HCT116 (cell line): ENCODE measurements at regions not wholly inside any gene's neighbourhood (a gene's known extent, or its start where the extent isn't known, plus 50 kb on each side); places are given as distances from the start of the nearest gene placed in this dataset.

Experiments used
- ATAC-seq: fragments of 200-7000 bp; cut with Tn5 transposase; 2 replicates; pipeline ENCODE4 v1.9.1; 2020; ENCODE audit warnings: mild to moderate bottlenecking, moderate library complexity
- BruUV-seq: library from RNA; stranded (reverse); fragments of 400-500 nt; replicated peaks from 2 replicates; lab custom pipeline; 2021; lab: Mats Ljungman, UMichigan
- CTCF ChIA-PET: fragments of 300-600 bp; sonication (Branson Sonifier 250); formaldehyde crosslinking; loops from one replicate; lab custom pipeline; 2021; ENCODE audit warnings: antibody characterized with exemption; lab: Charles Lee
- POLR2A ChIA-PET: fragments of 300-600, 350-600 bp; sonication (Branson Sonifier 250); formaldehyde crosslinking; loops from one replicate; lab custom pipeline; 2021; ENCODE audit warnings: antibody characterized with exemption; lab: Charles Lee
- RAD21 ChIA-PET, 2 experiments: fragments of 300-600 bp; sonication (Branson Sonifier 250); formaldehyde crosslinking; loops; one replicate each; lab custom pipeline; 2023; ENCODE audit warnings: low total read pairs in 2 of 2; ENCODE audit not compliant: uncharacterized antibody in 2 of 2, unreplicated experiment in 2 of 2, low non-redundant PET in 1 of 2; lab: Charles Lee
- DNase-seq: peaks from one replicate; pipeline ENCODE4 v3.0.0-alpha.2; 2010; ENCODE audit warnings: low read depth, low spot score
- H2AFZ ChIP-seq: fragments of 200-600 bp; shearing (Covaris generic), sonication (generic); 2 replicates; pipeline ENCODE4 v1.6.1; 2017; ENCODE audit warnings: low read depth, mixed run types, mixed read lengths, antibody characterized with exemption, low read length; ENCODE audit not compliant: poor library complexity, severe bottlenecking
- H3K27ac ChIP-seq: 2 replicates; pipeline ENCODE4 v1.5.1; 2012; ENCODE audit warnings: low read depth, low read length
- H3K27me3 ChIP-seq: fragments of 200-600 bp; sonication (generic); 2 replicates; pipeline ENCODE4 v1.6.1; 2016; ENCODE audit warnings: mixed run types, low read length, mixed read lengths; ENCODE audit not compliant: insufficient read depth
- H3K36me3 ChIP-seq, 2 experiments: fragments of 200-500 bp in 1 of 2; fragments of 200-600 bp in 1 of 2; sonication (Bioruptor generic) in 1 of 2; sonication (generic) in 1 of 2; 2 replicates each; pipeline versions ENCODE4 v1.5.1 to v1.6.1; 2014 to 2016; ENCODE audit warnings: low read length in 2 of 2, inconsistent platforms in 1 of 2, mixed read lengths in 1 of 2, mixed run types in 1 of 2; ENCODE audit not compliant: insufficient read depth in 2 of 2, control insufficient read depth in 1 of 2
- H3K4me1 ChIP-seq, 2 experiments: fragments of 200-600 bp in 1 of 2; sonication (generic) in 1 of 2; 2 replicates each; pipeline versions ENCODE4 v1.5.1 to v1.6.1; 2012 to 2017; ENCODE audit warnings: low read length in 2 of 2, inconsistent platforms in 1 of 2, mild to moderate bottlenecking in 1 of 2, mixed read lengths in 1 of 2, mixed run types in 1 of 2, moderate library complexity in 1 of 2; ENCODE audit not compliant: insufficient read depth in 2 of 2, control insufficient read depth in 1 of 2
- H3K4me2 ChIP-seq: fragments of 200-600 bp; sonication (generic); 2 replicates; pipeline ENCODE4 v1.6.1; 2017; ENCODE audit warnings: mixed run types, low read length, mixed read lengths
- H3K4me3 ChIP-seq, 2 experiments: fragments of 200-600 bp in 1 of 2; sonication (generic) in 1 of 2; replicated peaks in 1 of 2; 2 replicates each; pipeline ENCODE4 v1.5.1; 2011 to 2016; ENCODE audit warnings: low read length in 2 of 2, control low read depth in 1 of 2, low read depth in 1 of 2, mild to moderate bottlenecking in 1 of 2, mixed read lengths in 1 of 2, mixed run types in 1 of 2
- H3K79me2 ChIP-seq: fragments of 200-600 bp; sonication (generic); 2 replicates; pipeline ENCODE4 v1.6.1; 2017; ENCODE audit warnings: mild to moderate bottlenecking, mixed run types, low read length, moderate library complexity, mixed read lengths; ENCODE audit not compliant: insufficient read depth
- H3K9ac ChIP-seq: fragments of 200-600 bp; sonication (generic); 2 replicates; pipeline ENCODE4 v1.6.1; 2016; ENCODE audit warnings: low read length, mixed read lengths
- H3K9me2 ChIP-seq: fragments of 200-600 bp; sonication (generic), shearing (Covaris generic); 2 replicates; pipeline ENCODE4 v1.6.1; 2017; ENCODE audit warnings: mixed run types, mild to moderate bottlenecking, moderate library complexity; ENCODE audit not compliant: insufficient read depth
- H3K9me3 ChIP-seq, 2 experiments: fragments of 200-500 bp in 1 of 2; fragments of 200-600 bp in 1 of 2; sonication (Bioruptor generic) in 1 of 2; sonication (generic) in 1 of 2; 2 replicates each; pipeline ENCODE4 v1.6.1; 2014 to 2017; ENCODE audit warnings: low read length in 2 of 2, mixed read lengths in 2 of 2, inconsistent platforms in 1 of 2, low read depth in 1 of 2, mild to moderate bottlenecking in 1 of 2, mixed run types in 1 of 2, moderate library complexity in 1 of 2; ENCODE audit not compliant: control insufficient read depth in 1 of 2, insufficient read depth in 1 of 2
- H4K20me1 ChIP-seq: fragments of 200-600 bp; sonication (generic), shearing (Covaris generic); 2 replicates; pipeline ENCODE4 v1.6.1; 2017; ENCODE audit warnings: mixed run types, mild to moderate bottlenecking, moderate library complexity; ENCODE audit not compliant: insufficient read depth
- CBX3 ChIP-seq: IDR thresholded peaks from 2 replicates; pipeline ENCODE4 v1.6.1; 2012; ENCODE audit warnings: low read depth
- CTCF ChIP-seq, 3 experiments: fragments of 200-600 bp in 1 of 3; sonication (generic) in 1 of 3; IDR thresholded peaks in 2 of 3; conservative IDR thresholded peaks in 1 of 3; 2 replicates each; pipeline ENCODE4 v1.5.1; 2012 to 2017; ENCODE audit warnings: low read depth in 2 of 3, low read length in 2 of 3, antibody characterized with exemption in 1 of 3, borderline replicate concordance in 1 of 3, control low read depth in 1 of 3, mild to moderate bottlenecking in 1 of 3, mixed read lengths in 1 of 3, mixed run types in 1 of 3, moderate library complexity in 1 of 3; ENCODE audit not compliant: insufficient read depth in 1 of 3
- EZH2 ChIP-seq: fragments of 200-600 bp; sonication (generic); IDR thresholded peaks from 2 replicates; pipeline ENCODE4 v1.6.1; 2017; ENCODE audit warnings: antibody characterized with exemption, mixed run types
- FOSL1 ChIP-seq: IDR thresholded peaks from 2 replicates; pipeline ENCODE4 v1.6.1; 2012; ENCODE audit warnings: low read depth
- JUND ChIP-seq: IDR thresholded peaks from 2 replicates; pipeline ENCODE4 v1.6.1; 2012
- SP1 ChIP-seq: IDR thresholded peaks from 2 replicates; pipeline ENCODE4 v1.6.1; 2012; ENCODE audit warnings: low read depth
- SRF ChIP-seq: IDR thresholded peaks from 2 replicates; pipeline ENCODE4 v1.6.1; 2012; ENCODE audit warnings: low read depth
- TCF7L2 ChIP-seq: IDR thresholded peaks from 2 replicates; pipeline ENCODE4 v1.7.0; 2011; ENCODE audit warnings: borderline replicate concordance, inconsistent platforms; ENCODE audit not compliant: insufficient read depth, insufficient read length; ENCODE audit errors: extremely low read depth
- YY1 ChIP-seq: IDR thresholded peaks from 2 replicates; pipeline ENCODE4 v1.6.1; 2011; ENCODE audit warnings: low read length, low read depth, moderate library complexity, mild to moderate bottlenecking; ENCODE audit not compliant: insufficient replicate concordance; ENCODE audit errors: extremely low read depth
- ZBTB33 ChIP-seq: IDR thresholded peaks from 2 replicates; pipeline ENCODE4 v1.6.1; 2011; ENCODE audit warnings: mild to moderate bottlenecking, low read length, moderate library complexity; ENCODE audit not compliant: insufficient replicate concordance; ENCODE audit errors: extremely low read depth
- intact Hi-C: fragments of 100-400 bp; cut with micrococcal nuclease; formaldehyde crosslinking; loops from 2 replicates; pipeline ENCODE4 v1.10.0; 2022

GRCh38 chr4:144294211-144294610, 153.7 kb upstream of the GYPA start (continued):
- TF ChIP-seq ZBTB33 (no peak), EZH2 (no peak), JUND (no peak)

GRCh38 chr4:144295286-144295995, 154.9 kb upstream of the GYPA start:
- H3K79me2 ChIP-seq, result no peaks in the 10 kb centered on the region
- no peak for DNase-seq
- ATAC-seq, result no peak
- no peak overlapping the region for H2AFZ ChIP-seq
- TF ChIP-seq JUND, result no peak
- TF ChIP-seq SRF, result no peak
- no peak for TF ChIP-seq CBX3
- TF ChIP-seq, all 23 proteins: peak for 0
- H3K9ac ChIP-seq, result no peak overlapping the region
- H3K4me3 ChIP-seq, result no peak overlapping the region
- ChIA-PET POLR2A (no interaction called here), RAD21 (no interaction called here), CTCF (no interaction called here)
- H4K20me1 ChIP-seq, result no peaks in the 10 kb centered on the region
- no peaks in the 10 kb centered on the region for H3K9me3 ChIP-seq
- intact Hi-C loops, result no loop called here
- H3K4me2 ChIP-seq, result no peak overlapping the region
- no peaks in the 10 kb centered on the region for H3K4me1 ChIP-seq
- H3K27ac ChIP-seq, result no peak overlapping the region
- no peaks in the 10 kb centered on the region for H3K9me2 ChIP-seq
- BruUV-seq, result no TSS peak
- H3K36me3 ChIP-seq, result no peaks in the 10 kb centered on the region
- H3K27me3 ChIP-seq, result no peaks in the 10 kb centered on the region

GRCh38 chr4:144296941-144297340, 156.4 kb upstream of the GYPA start:
- intact Hi-C loops, result no loop called here
- ChIA-PET CTCF (no interaction called here), POLR2A (no interaction called here), RAD21 (no interaction called here)
- ATAC-seq (no peak), DNase-seq (no peak)
- Histone ChIP-seq H3K9me3 (no peaks in the 10 kb centered on the region), H3K36me3 (no peaks in the 10 kb centered on the region), H3K27ac (no peak overlapping the region), H3K9me2 (no peaks in the 10 kb centered on the region), H4K20me1 (no peaks in the 10 kb centered on the region), H3K4me1 (no peaks in the 10 kb centered on the region), H3K79me2 (no peaks in the 10 kb centered on the region), H3K27me3 (no peaks in the 10 kb centered on the region), H3K4me2 (no peak overlapping the region), H2AFZ (no peak overlapping the region), H3K4me3 (no peak overlapping the region), H3K9ac (no peak overlapping the region)
- TF ChIP-seq SP1, result no peak
- no peak for TF ChIP-seq SRF
- TF ChIP-seq CTCF (IDR thresholded peaks at IDR 0.05 in 2 of 3, conservative IDR thresholded peaks at IDR 0.05 in 1 of 3; ENCODE audit: borderline replicate concordance in 1 of 3, insufficient read depth in 1 of 3, low read depth in 2 of 3, low read length in 2 of 3), result no peak
- no peak for TF ChIP-seq TCF7L2
- no peak for TF ChIP-seq FOSL1
- no peak for TF ChIP-seq JUND
- no peak for TF ChIP-seq YY1
- no TSS peak for BruUV-seq
